GM18498 (cell line): ENCODE measurements at regions not wholly inside any gene's neighbourhood (a gene's known extent, or its start where the extent isn't known, plus 50 kb on each side); places are given as distances from the start of the nearest gene placed in this dataset.
"Not testable (repeated sequence)": the region's sequence is repeated elsewhere in the genome, so short reads cannot be mapped to it uniquely, and the experiment has no call there.

Experiments
- ATAC-seq: cut with Tn5 transposase; IDR thresholded peaks from one replicate; pipeline ENCODE4 v1.9.1; 2021; ENCODE audit warnings: mild to moderate bottlenecking, moderate library complexity; ENCODE audit not compliant: unreplicated experiment

DNA sequence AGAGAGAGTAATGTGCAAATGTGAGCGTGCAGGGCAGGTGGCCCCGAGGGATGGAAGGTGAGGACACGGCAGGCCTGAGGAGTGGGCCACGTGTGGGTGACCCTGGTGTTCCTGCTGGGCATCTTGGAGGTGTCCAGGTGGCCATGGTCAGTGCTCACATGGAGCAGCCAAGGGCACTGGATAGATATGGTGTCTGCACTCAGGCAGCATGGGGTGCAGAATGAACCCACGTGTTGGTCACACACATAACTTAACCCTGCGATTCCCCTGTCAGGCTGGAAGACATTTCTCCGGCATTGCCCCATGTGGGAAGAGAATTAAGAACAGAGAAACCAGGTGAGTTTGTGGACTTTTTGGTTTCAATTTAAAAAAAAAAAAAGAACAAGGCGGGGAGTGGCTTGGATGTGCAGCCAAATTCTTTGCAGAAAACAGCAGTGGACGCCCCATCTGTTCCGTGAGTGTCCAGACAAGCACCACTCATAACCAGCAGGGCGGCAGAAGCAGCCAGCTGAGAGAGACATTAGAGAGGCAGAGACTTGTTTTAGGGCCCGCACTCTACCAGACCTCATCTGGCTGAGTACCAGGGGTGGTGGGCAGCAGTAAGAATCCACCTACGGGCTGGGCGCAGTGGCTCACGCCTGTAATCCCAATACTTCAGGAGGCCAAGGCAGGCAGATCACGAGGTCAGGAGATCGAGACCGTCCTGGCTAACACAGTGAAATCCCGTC, 249.8 kb downstream of the ACKR3 start:
- ATAC-seq: no peak

DNA sequence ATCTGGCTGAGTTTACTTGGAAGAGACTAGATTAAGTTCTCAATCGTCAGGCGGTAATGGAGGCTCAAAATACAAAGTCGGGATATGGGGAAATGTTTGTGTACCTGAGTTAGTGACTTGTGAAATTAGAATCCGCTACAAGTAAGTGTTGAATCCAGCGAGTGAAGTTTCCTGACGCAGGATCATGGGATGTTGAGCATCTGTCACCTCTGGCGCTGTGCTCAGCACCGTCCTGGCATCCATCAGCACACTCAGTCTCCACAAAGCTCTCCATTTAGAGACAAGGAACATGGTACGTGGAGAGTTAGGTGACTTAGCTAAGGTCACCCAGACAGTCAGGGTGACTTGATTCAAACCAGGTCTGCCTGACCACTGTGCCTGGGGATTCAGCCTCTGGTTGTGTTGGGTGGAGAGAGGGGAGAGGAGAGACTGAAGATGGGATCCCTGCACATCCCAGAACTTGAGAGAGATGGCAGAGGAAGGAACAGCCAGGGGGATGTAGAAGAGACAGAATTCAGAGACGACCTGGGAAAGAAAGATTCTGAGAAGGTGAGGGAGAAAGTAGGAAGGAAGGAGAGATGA, 251.2 kb downstream of the ACKR3 start:
- no peak for ATAC-seq

DNA sequence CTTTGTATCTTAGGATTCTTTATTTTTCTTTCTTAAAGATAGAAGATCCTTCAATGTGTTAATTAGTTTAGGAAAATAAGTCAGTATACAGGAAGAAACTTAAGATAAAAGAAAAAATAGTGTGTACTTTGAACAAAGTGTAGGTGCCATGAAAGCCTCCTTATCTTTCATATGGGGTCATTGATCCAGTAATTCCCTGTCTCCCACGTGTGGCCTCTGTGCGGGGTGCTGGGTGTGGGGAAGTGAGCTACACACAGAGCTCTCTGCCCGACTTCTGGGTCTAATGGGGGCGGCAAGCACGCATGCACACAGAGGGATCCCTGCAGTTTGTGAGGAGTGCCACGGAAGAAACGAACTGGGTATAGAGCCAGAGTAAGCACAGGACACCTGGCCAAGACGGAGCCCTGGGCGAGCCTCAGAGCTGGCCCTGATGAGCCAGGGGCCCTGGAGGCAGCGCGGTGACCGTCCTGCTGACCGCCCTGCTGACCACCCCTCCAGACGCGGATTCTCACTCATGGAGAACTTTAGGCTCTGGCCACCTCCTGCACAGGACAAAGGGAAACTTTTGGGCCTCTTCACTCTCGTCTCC, 253.5 kb downstream of the ACKR3 start:
- no peak for ATAC-seq

DNA sequence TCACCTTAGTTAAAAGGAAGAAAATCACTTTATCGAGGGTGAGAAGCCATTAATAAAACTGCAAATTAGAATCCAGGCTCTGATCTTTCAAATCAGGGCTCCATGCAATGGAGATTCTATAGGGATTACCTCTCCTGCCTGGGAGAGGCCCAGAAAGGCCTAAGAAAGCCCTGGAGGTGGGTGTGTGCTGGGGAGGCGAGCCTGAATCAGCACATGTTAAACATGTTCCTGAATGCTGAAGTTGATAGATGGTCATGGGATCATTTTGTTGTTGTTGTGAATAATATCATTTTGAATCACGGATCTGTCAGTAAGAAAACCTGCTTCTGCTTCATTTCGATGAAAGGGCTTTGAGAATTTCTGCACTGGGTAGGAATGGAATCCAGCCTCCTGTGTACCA, 254.3 kb downstream of the ACKR3 start:
- ATAC-seq: no peak

DNA sequence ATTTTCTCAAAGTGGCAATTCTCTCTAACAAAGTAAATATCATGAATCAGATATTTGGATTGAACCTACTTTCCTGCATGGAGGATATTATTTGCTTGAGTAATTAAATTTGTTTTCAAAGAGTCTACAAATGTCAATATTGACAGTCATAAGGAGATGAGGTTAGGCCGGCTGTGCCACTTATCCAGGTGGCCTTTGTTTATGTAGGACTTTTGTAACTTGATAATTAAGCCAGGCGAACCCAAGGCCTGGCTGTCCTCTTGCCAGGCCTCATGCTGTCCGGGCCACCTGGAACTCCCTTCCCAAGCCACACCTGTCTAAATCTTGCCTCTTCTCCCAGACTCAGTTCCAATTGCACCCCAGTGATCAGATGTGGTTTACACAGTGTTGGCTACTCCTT, 255.2 kb downstream of the ACKR3 start:
- ATAC-seq: no peak

DNA sequence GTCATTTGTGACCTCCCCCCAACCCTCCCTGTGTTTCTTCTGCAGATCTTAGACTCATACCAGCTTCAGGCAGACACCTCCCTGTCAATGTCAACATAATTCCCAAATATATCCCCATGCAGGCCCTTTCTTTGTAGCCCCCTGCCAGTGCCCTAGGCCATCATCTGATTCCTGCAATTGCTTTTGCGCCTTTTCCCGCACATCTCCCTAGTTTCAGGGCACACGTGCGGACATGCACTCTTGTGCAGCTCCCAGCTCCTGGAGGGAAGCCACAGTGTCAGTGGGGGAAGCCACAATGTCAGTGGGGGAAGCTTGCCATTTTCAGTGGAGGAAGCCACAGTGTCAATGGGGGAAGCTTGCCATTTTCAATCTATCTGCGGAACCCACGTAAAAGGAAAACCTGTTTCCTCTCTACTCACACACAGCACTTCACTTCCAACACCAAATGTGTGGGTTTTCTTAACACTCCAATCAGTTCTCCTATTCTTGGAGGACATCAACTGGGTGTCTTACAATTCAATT, 256.4 kb downstream of the ACKR3 start:
- ATAC-seq: no peak

DNA sequence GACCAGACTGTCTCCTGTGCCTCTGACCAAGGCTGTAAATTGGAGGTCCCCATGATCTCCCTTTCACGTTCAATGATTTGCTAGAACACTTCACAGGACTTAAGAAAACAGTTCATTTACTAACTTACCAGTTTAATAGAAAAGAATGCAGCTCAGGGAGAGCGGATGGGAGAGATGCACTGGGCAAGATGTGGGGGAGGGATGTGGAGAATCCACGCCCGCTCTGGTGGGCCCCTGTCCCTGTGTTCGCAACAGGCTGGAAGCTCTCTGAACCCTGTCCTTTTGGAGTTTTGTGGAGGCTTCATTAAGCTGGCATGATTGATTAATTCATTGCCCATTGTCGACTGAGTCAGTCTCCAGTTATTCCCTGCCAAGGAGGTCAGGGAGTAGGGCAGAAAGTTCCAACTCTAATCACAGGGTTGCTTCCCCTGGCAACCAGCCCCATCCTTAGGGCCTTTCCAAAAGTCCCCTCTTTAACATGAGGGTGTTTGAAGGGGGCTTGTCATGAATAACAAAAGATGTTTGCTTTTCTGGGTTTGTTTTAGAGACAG, 257.1 kb downstream of the ACKR3 start:
- no peak for ATAC-seq

DNA sequence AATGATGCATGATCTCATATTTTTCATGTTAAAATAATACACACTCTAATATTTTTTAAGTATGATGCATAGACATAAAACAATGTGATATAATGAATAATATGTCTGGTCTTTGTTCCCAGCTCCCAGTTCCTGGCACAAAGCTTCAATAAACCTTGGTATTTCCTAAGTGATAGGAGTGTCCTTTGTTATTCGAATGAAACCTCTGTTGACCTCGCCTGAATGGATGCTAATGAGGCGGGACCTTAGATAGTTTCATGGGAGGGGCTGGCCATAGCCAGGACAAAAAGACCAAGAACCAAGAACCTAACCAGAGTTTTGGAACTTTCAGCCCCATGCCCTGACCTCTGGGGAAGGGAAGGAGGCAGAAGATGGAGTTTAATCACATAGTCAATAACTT, 257.7 kb upstream of the COPS8 start:
- ATAC-seq: no peak

DNA sequence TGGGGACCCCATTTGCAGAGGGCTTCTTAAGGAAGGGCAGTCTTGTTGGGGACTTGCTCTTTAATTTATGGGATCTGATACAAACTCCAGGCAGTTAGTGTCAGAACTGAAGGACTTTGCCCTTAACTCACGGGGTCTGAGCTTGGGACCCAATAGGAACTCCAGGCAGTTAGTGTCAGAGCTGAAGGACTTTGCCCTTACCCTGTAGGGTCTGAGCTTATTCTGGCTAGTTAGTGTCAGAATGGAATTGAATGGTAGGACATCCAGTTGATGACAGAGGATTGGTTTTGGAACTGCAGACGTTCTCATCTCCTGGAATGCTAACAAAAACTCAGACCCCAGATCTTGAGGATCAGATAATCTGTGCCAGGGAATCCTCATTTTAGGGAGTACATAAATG, 256.9 kb upstream of the COPS8 start:
- ATAC-seq: no peak

DNA sequence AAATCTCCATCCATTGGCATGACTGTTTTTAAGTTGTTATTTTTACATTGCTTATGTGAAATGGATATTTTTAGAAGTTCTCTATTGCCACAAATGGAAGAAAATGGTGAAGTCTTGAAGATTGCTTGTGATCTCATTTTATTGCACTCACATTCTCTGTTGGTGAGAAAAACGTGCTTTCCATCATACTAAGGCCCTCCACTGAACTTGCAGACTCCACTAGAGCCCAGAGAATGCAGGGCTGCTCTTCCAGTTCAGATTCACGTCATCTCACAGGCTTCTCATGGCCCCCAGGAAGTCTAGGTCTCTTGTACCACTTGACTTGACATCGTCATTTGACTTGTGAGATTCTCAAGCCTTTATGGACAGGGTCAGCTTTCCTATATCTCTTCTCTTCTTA, 254.8 kb upstream of the COPS8 start:
- no peak for ATAC-seq

DNA sequence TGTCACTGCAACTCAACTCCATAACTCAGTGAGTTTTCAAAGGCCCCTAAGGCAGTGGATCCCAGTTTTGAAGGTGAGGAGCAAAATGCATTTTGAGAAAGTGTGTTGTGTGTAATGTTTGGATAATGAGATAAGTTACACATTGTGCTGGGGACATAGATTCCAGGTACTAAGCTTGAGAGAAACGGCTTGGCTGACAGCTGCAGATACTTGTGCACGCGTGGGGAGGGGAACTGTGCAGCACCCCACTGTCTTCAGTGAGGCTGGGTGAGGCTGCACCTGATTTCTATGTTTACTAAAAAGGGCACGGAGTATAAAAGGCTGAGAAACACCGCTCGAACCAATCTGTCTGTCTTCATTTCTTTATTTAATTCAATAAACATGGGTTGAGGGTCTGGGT, 254.0 kb upstream of the COPS8 start:
- no peak for ATAC-seq

DNA sequence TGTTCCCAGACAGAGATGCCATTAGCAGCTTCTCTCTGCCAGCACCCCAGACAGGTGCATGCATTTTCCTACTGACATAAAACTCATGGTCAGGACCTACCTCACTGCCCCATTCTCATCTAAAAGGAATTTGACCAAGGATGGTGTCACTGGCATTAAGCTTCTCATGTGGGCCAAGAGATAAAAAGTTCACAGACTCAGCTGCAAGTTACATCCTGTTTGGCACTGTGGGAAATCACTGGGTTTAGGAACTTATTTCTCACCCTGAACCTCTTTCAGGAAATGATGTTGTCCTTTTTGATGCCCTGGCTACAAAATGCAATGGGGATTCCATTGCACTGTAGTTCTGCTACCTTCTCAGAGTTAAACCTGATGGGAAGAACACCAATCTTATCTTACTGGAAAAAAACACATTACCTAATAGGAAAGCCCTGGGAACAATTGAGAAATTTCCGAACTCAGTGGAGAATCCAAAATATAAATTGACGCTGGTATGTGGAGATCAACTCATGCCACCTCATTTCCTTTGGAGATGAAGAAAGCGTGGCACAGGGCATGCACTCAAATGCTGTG, 252.1 kb upstream of the COPS8 start:
- ATAC-seq: no peak

DNA sequence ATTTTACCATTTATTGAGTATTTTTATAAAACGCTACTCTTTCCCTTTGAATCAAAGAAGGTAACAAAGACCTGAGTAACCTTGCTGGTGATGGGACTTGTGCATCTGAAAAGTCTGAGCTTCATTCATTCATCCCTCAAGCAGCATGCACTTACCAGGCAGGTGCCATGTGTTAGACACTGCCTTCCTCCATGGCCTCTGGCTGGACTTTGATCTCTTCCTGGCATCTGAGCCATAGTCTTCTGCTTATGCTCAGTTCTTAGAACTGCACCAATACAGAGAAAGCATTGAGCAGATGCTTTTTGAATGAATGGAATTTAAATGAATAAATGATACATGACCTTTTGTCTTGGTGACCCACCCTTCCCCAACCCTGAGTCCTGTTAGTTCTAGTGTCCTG, 251.4 kb upstream of the COPS8 start:
- no peak for ATAC-seq

DNA sequence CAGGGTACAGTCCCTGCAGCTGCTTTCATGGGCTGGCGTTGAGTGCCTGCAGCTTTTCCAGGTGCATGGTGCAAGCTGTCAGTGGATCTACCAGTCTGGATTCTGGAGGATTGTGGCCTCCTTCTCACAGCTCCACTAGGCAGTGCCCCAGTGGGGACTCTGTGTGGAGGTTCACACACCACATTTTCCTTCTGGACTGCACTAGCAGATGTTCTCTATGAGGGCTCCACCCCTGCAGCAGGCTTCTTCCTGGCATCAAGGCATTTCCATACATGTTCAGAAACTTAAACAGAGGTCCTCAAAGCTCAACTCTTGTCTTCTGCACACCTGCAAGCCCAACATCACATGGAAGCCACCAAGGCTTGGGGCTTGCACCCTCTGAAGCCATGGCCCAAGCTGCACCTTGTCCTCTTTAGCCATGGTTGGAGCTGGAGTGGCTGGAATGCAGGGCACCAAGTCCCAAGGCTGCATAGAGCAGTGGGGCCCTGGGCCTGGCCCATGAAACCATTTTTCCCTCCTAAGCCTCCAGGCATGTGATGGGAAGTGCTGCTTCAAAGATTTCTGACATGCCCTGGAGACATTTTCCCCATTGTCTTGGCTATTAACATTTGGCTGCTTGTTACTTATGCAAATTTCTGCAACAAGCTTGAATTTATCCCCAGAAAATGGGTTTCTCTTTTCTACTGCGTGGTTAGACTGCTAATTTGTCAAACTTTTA, 250.2 kb upstream of the COPS8 start:
- no peak for ATAC-seq

DNA sequence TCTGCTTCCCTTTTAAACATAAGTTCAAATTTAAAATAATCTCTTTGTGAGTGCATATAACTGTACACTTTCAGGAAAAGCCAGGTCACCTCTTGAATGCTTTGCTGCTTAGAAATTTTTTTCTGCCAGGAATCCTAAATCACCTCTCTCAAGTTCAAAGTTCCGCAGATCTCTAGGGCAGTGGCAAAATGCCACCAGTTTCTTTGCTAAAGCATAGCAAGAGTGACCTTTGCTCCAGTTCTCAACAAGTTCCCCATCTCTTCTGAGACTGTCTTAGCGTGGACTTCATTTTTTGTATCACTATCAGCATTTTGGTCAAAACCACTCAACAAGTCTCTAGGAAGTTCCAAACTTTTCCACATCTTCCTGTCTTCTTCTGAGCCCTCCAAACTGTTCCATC, 249.7 kb upstream of the COPS8 start:
- ATAC-seq: not testable (repeated sequence)

DNA sequence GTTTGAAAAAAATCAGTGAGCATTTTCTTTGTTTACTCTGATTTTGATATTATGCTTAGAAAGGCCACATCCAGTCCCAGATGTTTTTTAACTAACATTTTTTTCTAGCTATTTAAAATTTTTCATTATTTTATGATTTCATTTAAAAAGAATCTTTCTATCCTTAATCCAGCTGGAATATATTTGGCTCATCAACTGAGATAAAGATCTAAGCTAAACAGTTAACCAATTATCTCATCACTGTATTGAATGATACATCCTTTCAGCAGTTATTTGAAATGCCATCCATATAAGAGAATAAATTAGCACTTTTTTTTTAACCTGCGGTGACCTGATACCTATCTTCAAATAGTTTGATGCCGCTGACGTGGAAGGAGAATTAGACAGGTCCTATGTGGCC, 245.5 kb upstream of the COPS8 start:
- no peak for ATAC-seq

DNA sequence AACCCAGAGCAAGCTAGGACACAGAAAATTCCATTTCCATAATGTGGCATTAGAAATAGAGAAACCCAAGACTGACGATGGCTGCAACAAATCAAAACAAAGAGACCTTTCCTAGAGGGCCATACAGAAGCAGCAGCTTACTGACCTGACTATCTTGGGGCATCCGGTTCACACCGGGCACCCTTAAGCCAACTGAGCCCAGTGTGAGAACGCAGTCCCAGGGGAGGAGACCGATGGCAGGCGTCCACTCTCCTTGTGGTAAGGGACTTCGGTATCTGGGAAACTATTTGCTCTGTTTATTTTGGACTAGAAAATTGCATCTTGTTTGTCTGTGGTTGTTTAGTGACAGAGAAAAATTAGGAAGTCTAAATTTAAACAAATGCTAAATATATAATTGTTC, 244.8 kb upstream of the COPS8 start:
- no peak for ATAC-seq

DNA sequence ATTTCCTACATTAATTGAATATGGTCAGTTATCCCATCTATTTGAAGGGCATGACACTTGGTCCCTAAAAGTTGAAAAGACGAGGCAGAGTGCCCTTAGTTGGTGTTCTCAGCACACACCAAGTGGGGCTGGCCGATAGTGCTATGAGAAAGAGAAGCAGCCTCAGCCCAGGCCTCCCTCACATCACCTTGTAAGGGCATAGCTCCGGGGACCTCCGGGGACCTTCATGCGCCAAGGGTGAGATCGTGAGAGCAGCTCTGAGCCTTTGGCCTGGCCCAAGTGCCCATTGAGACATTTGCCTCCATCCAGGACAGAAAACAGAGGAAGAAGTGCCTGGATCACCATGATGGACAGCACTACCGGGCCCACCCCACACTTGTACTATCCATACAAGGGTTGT, 244.3 kb upstream of the COPS8 start:
- no peak for ATAC-seq

DNA sequence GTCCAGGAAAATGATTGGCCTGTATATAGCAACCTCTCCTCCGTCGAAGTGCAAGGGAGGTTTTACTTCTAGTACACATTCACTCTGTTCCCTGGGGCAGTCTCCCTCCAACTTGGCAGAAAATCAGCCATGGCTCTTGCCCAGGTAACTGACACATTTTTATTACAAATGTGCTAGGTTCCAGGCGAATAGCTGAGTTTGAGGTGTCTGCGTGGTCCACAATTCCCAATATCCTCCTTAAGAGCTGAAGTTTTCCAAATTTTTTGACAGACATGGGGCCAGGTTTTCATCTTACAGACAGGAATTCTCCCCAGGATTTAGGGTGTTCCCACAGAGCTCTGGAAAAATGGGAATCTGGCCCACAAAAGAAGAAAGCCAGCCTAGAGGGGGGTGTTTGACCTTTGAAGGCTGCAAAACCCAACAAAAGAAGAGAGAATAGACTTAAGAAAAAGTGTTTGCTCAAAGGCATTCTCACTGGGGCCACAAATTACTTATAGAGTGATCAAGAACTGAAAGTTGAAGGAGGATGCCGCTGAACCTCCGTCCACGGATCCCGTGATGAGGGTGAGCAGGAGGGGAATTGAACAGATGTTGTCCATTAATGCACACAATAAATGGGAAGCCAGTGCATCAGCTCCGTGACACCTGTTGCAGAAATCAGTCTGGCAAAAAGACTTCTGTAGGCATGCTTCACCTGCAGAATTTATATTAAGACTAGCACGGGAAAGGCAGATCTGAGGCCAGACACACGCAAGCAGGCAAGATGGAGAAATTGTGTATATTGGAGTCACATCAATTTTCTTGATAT, 242.3 kb upstream of the COPS8 start:
- no peak for ATAC-seq

DNA sequence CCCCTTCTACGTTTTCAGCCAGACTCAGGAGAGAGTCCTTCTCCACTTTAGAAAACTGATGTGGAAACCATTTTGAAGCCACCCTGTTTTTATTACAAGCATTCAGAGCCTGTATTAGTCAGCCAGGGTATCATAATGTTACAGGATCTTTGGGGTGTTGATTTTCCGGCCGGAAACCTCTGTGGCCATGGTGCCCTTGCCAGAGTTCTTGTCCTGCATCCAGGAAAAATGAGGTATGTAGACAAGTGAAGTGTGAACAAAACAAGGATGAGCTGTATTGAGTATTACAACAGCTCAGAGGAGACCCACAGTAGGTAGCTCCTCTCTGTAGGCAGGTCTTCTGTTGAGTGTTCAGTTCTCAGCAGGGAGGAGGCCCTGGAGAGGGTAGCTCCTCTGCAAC, 241.0 kb upstream of the COPS8 start:
- no peak for ATAC-seq
